HFF-Myc (cell line): ENCODE measurements at regions not wholly inside any gene's neighbourhood (a gene's known extent, or its start where the extent isn't known, plus 50 kb on each side); places are given as distances from the start of the nearest gene placed in this dataset.

ENCODE experiments used
- DNase-seq: peaks from one replicate; pipeline ENCODE4 v3.0.0-alpha.2; 2011; ENCODE audit warnings: low read depth; ENCODE audit errors: extremely low read depth
- H3K4me3 ChIP-seq: replicated peaks from 2 replicates; pipeline ENCODE4 v1.5.1; 2011; ENCODE audit warnings: low read depth, mild to moderate bottlenecking, control low read depth, low read length
- CTCF ChIP-seq: IDR thresholded peaks from 2 replicates; pipeline ENCODE4 v1.5.1; 2012; ENCODE audit warnings: mild to moderate bottlenecking, low read depth, low read length, control low read depth; ENCODE audit errors: missing control alignments

- TF ChIP-seq CTCF = no peak
- DNase-seq = no peak
- no peak overlapping the region for H3K4me3 ChIP-seq
Measured at GRCh38 chr2:193690572-193690971, 1495.8 kb upstream of the TMEFF2 start.

GRCh38 chr2:193687195-193687594, 1492.5 kb upstream of the TMEFF2 start:
- DNase-seq = no peak
- no peak overlapping the region for H3K4me3 ChIP-seq
- TF ChIP-seq CTCF = no peak

- no peak for DNase-seq
- TF ChIP-seq CTCF = no peak
- no peak overlapping the region for H3K4me3 ChIP-seq
Measured at GRCh38 chr2:193679847-193680246, 1485.1 kb upstream of the TMEFF2 start.

GRCh38 chr2:193670478-193670877, 1475.7 kb upstream of the TMEFF2 start:
- TF ChIP-seq CTCF = no peak
- H3K4me3 ChIP-seq = no peak overlapping the region
- no peak for DNase-seq

GRCh38 chr2:193668557-193669323, 1474.0 kb upstream of the TMEFF2 start:
- DNase-seq = no peak
- H3K4me3 ChIP-seq = no peak overlapping the region
- no peak for TF ChIP-seq CTCF

- DNase-seq = no peak
- H3K4me3 ChIP-seq = no peak overlapping the region
- no peak for TF ChIP-seq CTCF
Measured at GRCh38 chr2:193627927-193628272, 1433.2 kb upstream of the TMEFF2 start.
